ENCODE measurements at regions not wholly inside any gene's neighbourhood (a gene's known extent, or its start where the extent isn't known, plus 50 kb on each side); places are given as distances from the start of the nearest gene placed in this dataset.

DNA sequence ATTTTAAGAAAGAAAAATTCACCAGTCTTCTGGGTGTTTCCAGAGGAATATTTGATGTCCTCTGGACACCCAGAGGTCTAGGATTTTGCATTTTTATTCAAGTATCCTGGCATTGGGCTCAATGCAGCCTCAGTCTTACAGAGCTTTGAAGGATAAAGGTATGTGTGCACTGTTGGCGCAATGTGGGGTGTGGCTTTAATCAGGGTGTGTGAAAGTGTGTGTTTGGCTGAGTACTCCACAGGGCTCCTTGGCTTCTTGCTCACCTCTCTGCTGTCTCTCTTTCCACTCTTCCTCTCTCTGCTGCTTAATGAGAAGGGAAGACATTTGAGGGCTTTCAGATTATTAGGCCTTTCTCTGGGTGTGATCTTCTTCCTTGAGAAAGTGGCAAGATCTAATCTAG lies 193.3 kb upstream of the CCND2 start:
- ATAC-seq = no peak
- 93% methylated on average over 1 of the region's 1 CpG for WGBS (ENCODE audit: low lambda C conversion rate)
- CTCF ChIA-PET (ENCODE audit: low intra/inter-chr PET ratio, low total read pairs) = no interaction called here
- H3K9ac ChIP-seq (ENCODE audit: insufficient read depth, low read depth, low read length) = no peak overlapping the region
- H2AFZ ChIP-seq (ENCODE audit: low read length) = no peak overlapping the region
- intact Hi-C loops (cut with micrococcal nuclease; ENCODE audit: unreplicated experiment) = no loop called here
- no peaks in the 10 kb centered on the region for H3K36me3 ChIP-seq (replicated peaks in 1 of 2; ENCODE audit: control insufficient read depth in 1 of 2, insufficient read depth in 2 of 2, low read length in 2 of 2)
- POLR2A ChIA-PET = no interaction called here
- no peak for DNase-seq (ENCODE audit: low spot score)
- no peak overlapping the region for H3K4me3 ChIP-seq (replicated peaks in 1 of 3; ENCODE audit: insufficient read depth in 1 of 3, low read depth in 2 of 3, low read length in 3 of 3)
- no peaks in the 10 kb centered on the region for H3K79me2 ChIP-seq (ENCODE audit: insufficient read depth, low read length)
- in situ Hi-C loops (cut with HindIII; ENCODE audit: extremely low pct_ligation_motif_present, low pct_unique_long_range_greater_than_20kb) = no loop called here
- no peak for FAIRE-seq
- no peaks in the 10 kb centered on the region for H4K20me1 ChIP-seq (ENCODE audit: insufficient read depth, low read length)
- no peak overlapping the region for H3K27ac ChIP-seq (ENCODE audit: extremely low read length, insufficient read depth, low read length)
- H3K4me1 ChIP-seq (ENCODE audit: insufficient read depth, low read length) = no peaks in the 10 kb centered on the region
- H3K27me3 ChIP-seq (ENCODE audit: control insufficient read depth in 1 of 2, insufficient read depth in 2 of 2, low read length in 2 of 2) = no peaks in the 10 kb centered on the region; a peak in 2 of 5 replicates
- no TSS peak for BruUV-seq (replicated peaks)
- no peak overlapping the region for H3K4me2 ChIP-seq (ENCODE audit: low read depth, low read length)
- TF ChIP-seq, protein P1, sequence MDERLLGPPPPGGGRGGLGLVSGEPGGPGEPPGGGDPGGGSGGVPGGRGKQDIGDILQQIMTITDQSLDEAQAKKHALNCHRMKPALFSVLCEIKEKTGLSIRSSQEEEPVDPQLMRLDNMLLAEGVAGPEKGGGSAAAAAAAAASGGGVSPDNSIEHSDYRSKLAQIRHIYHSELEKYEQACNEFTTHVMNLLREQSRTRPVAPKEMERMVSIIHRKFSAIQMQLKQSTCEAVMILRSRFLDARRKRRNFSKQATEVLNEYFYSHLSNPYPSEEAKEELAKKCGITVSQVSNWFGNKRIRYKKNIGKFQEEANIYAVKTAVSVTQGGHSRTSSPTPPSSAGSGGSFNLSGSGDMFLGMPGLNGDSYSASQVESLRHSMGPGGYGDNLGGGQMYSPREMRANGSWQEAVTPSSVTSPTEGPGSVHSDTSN (CRISPR knock-in tag; IDR thresholded peaks at IDR 0.05) = no peak
- no peak for TF ChIP-seq RNF2 (conservative IDR thresholded peaks at IDR 0.05; ENCODE audit: low read depth)
- TF ChIP-seq, protein P2, sequence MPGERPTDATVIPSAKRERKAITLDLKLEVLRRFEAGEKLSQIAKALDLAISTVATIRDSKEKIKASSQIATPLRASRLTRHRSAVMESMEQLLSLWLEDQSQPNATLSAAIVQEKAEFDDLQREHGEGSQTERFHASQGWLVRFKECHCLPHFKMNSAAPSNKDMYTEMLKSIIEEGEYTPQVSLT (CRISPR knock-in tag; IDR thresholded peaks at IDR 0.05; ENCODE audit: borderline replicate concordance, low read depth) = no peak
- TF ChIP-seq ZNF841 (CRISPR knock-in tag; IDR thresholded peaks at IDR 0.05; ENCODE audit: borderline replicate concordance) = no peak
- no peak for TF ChIP-seq ZNF260 (CRISPR knock-in tag; IDR thresholded peaks at IDR 0.05; ENCODE audit: borderline replicate concordance, low read depth)
- no peak for TF ChIP-seq ZNF616 (CRISPR knock-in tag; IDR thresholded peaks at IDR 0.05; ENCODE audit: low read depth)
- no peak for TF ChIP-seq ZNF552 (CRISPR knock-in tag; IDR thresholded peaks at IDR 0.05; ENCODE audit: borderline replicate concordance)
- no peak for TF ChIP-seq ZFY (CRISPR knock-in tag; IDR thresholded peaks at IDR 0.05)
- no peak for TF ChIP-seq SP140L (CRISPR knock-in tag; IDR thresholded peaks at IDR 0.05; ENCODE audit: borderline replicate concordance)
- TF ChIP-seq XRCC5 (optimal IDR thresholded peaks at IDR 0.05; ENCODE audit: low read length) = no peak
- no peak for TF ChIP-seq ZNF543 (CRISPR knock-in tag; IDR thresholded peaks at IDR 0.05)
- H3K9me3 ChIP-seq (ENCODE audit: low read length) = peaks cover 3% of the 10 kb centered on the region; the same call in 1 of the 2 replicates
